GM21825 (cell line): ENCODE measurements at regions not wholly inside any gene's neighbourhood (a gene's known extent, or its start where the extent isn't known, plus 50 kb on each side); places are given as distances from the start of the nearest gene placed in this dataset.
A peak's percentile ranks its signal among the peaks of the same experiment; 100 is the strongest.
"Not testable (repeated sequence)": the region's sequence is repeated elsewhere in the genome, so short reads cannot be mapped to it uniquely, and the experiment has no call there.

Experiments
- ATAC-seq: cut with Tn5 transposase; IDR thresholded peaks from one replicate; pipeline ENCODE4 v1.9.1; 2021; ENCODE audit warnings: mild to moderate bottlenecking, moderate library complexity; ENCODE audit not compliant: unreplicated experiment

GRCh38 chr5:158607088-158607487 lies 492.6 kb downstream of the EBF1 start:
- ATAC-seq: no peak

GRCh38 chr5:158606233-158606632 lies 493.5 kb downstream of the EBF1 start:
- no peak for ATAC-seq

- no peak for ATAC-seq
These were observed 496.7 kb downstream of the EBF1 start for GRCh38 chr5:158602981-158603380.

GRCh38 chr5:158601118-158601517 lies 498.6 kb downstream of the EBF1 start:
- no peak for ATAC-seq

GRCh38 chr5:158600679-158601078 lies 499.0 kb downstream of the EBF1 start:
- ATAC-seq: no peak

- no peak for ATAC-seq
These were observed 500.6 kb downstream of the EBF1 start for GRCh38 chr5:158599157-158599556.

- ATAC-seq: no peak
These were observed 505.0 kb downstream of the EBF1 start for GRCh38 chr5:158594595-158595242.

GRCh38 chr5:158593925-158594324 lies 505.8 kb downstream of the EBF1 start:
- no peak for ATAC-seq

- no peak for ATAC-seq
These were observed 508.3 kb downstream of the EBF1 start for GRCh38 chr5:158591301-158591863.

GRCh38 chr5:158590746-158591300 lies 508.9 kb downstream of the EBF1 start:
- ATAC-seq: no peak

- no peak for ATAC-seq
These were observed 509.8 kb downstream of the EBF1 start for GRCh38 chr5:158589939-158590338.

GRCh38 chr5:158588617-158589016 lies 511.1 kb downstream of the EBF1 start:
- ATAC-seq: no peak

GRCh38 chr5:158586054-158586453 lies 513.7 kb downstream of the EBF1 start:
- ATAC-seq: no peak

GRCh38 chr5:158582669-158583068 lies 517.0 kb downstream of the EBF1 start:
- ATAC-seq: not testable (repeated sequence)

GRCh38 chr5:158573829-158574228 lies 525.9 kb downstream of the EBF1 start:
- no peak for ATAC-seq

- no peak for ATAC-seq
These were observed 529.2 kb downstream of the EBF1 start for GRCh38 chr5:158570502-158570901.

GRCh38 chr5:158569534-158569933 lies 530.2 kb downstream of the EBF1 start:
- no peak for ATAC-seq

- ATAC-seq: no peak
These were observed 534.5 kb downstream of the EBF1 start for GRCh38 chr5:158565017-158565789.

GRCh38 chr5:158563760-158564390 lies 535.8 kb downstream of the EBF1 start:
- ATAC-seq: no peak

- ATAC-seq: no peak
These were observed 538.0 kb downstream of the EBF1 start for GRCh38 chr5:158561562-158562190.

- peak; percentile 94 for ATAC-seq
These were observed 539.5 kb downstream of the EBF1 start for GRCh38 chr5:158560170-158560569.
